CD4-positive, alpha-beta T cell (primary cell): ENCODE measurements at regions not wholly inside any gene's neighbourhood (a gene's known extent, or its start where the extent isn't known, plus 50 kb on each side); places are given as distances from the start of the nearest gene placed in this dataset.

Source experiments
- ATAC-seq: fragments of 200-7000 bp; cut with Tn5 transposase; one replicate; pipeline ENCODE4 v1.10.0; 2022; ENCODE audit warnings: mild to moderate bottlenecking; ENCODE audit not compliant: poor library complexity
- CTCF ChIA-PET: fragments of 350-600 bp; sonication (Branson Sonifier 250); formaldehyde crosslinking; loops from one replicate; lab custom pipeline; 2021; ENCODE audit warnings: antibody characterized with exemption, inconsistent platforms; lab: Charles Lee
- POLR2A ChIA-PET: fragments of 350-600 bp; sonication (Branson Sonifier 250); formaldehyde crosslinking; loops from one replicate; lab custom pipeline; 2021; ENCODE audit warnings: antibody characterized with exemption, inconsistent platforms; lab: Charles Lee
- DNase-seq, 14 experiments: peaks; one replicate each; pipeline ENCODE4 v3.0.0-alpha.2; 2013 to 2020; ENCODE audit warnings: mixed read lengths in 2 of 14
- H3K27ac ChIP-seq, 2 donors: one replicate each; pipeline versions ENCODE4 v1.5.1 to v1.7.0; 2013; ENCODE audit warnings: low read length in 2 of 2, low read depth in 1 of 2, mild to moderate bottlenecking in 1 of 2
- H3K27me3 ChIP-seq, 2 experiments: 1 replicate in 1 of 2; 2 replicates in 1 of 2; pipeline versions ENCODE4 v1.6.1 to v1.7.0; 2013; ENCODE audit warnings: low read length in 2 of 2, control low read depth in 1 of 2, mild to moderate bottlenecking in 1 of 2, moderate library complexity in 1 of 2; ENCODE audit not compliant: insufficient read depth in 2 of 2, control insufficient read depth in 1 of 2
- H3K36me3 ChIP-seq: one replicate; pipeline ENCODE4 v1.6.1; 2013; ENCODE audit warnings: low read length, control low read depth; ENCODE audit not compliant: insufficient read depth
- H3K4me1 ChIP-seq: one replicate; pipeline ENCODE4 v1.6.1; 2013; ENCODE audit warnings: low read length, control low read depth; ENCODE audit not compliant: insufficient read depth
- H3K4me3 ChIP-seq: one replicate; pipeline ENCODE4 v1.5.1; 2013; ENCODE audit warnings: mild to moderate bottlenecking, low read length, moderate library complexity
- H3K9me3 ChIP-seq, 2 experiments: 1 replicate in 1 of 2; 2 replicates in 1 of 2; pipeline versions ENCODE4 v1.6.1 to v1.7.0; 2013; ENCODE audit warnings: low read length in 2 of 2, mild to moderate bottlenecking in 2 of 2, control low read depth in 1 of 2, moderate library complexity in 1 of 2; ENCODE audit not compliant: control insufficient read depth in 1 of 2, insufficient read depth in 1 of 2
- H3K27ac Mint-ChIP-seq: one replicate; pipeline ENCODE4 v1.8.0; 2020; ENCODE audit warnings: mixed read lengths
- H3K27me3 Mint-ChIP-seq: one replicate; pipeline ENCODE4 v1.8.0; 2021; ENCODE audit warnings: mixed read lengths
- H3K36me3 Mint-ChIP-seq: one replicate; pipeline ENCODE4 v1.8.0; 2021; ENCODE audit warnings: low read depth, mixed read lengths
- H3K4me1 Mint-ChIP-seq: one replicate; pipeline ENCODE4 v1.8.0; 2021; ENCODE audit warnings: low read depth, mixed read lengths
- H3K4me3 Mint-ChIP-seq: one replicate; pipeline ENCODE4 v1.8.0; 2020; ENCODE audit warnings: mild to moderate bottlenecking, mixed read lengths
- H3K9me3 Mint-ChIP-seq: one replicate; pipeline ENCODE4 v1.8.0; 2020; ENCODE audit warnings: mixed read lengths
- intact Hi-C, 2 experiments: fragments of 100-400 bp; cut with DNase I in 1 of 2; cut with micrococcal nuclease in 1 of 2; formaldehyde crosslinking; loops; one replicate each; pipeline versions ENCODE4 v1.15.1 to v1.9.0; 2023 to 2025; cut with DNase I, micrococcal nuclease
- TF ChIP-seq, protein P1 (sequence below): fragments of 200-600 bp; IDR thresholded peaks from one replicate; pipeline ENCODE4 v1.8.0; 2022; ENCODE audit warnings: antibody characterized with exemption, mild to moderate bottlenecking

GRCh38 chr7:115329006-115329405 is 407.1 kb downstream of the MDFIC start:
- Histone ChIP-seq H3K27ac (no peak overlapping the region), H3K4me3 (no peak overlapping the region), H3K4me1 (no peaks in the 10 kb centered on the region), H3K9me3 (no peaks in the 10 kb centered on the region), H3K27me3 (no peaks in the 10 kb centered on the region), H3K36me3 (no peaks in the 10 kb centered on the region)
- DNase-seq (no peak), ATAC-seq (no peak)
- TF ChIP-seq, protein P1, sequence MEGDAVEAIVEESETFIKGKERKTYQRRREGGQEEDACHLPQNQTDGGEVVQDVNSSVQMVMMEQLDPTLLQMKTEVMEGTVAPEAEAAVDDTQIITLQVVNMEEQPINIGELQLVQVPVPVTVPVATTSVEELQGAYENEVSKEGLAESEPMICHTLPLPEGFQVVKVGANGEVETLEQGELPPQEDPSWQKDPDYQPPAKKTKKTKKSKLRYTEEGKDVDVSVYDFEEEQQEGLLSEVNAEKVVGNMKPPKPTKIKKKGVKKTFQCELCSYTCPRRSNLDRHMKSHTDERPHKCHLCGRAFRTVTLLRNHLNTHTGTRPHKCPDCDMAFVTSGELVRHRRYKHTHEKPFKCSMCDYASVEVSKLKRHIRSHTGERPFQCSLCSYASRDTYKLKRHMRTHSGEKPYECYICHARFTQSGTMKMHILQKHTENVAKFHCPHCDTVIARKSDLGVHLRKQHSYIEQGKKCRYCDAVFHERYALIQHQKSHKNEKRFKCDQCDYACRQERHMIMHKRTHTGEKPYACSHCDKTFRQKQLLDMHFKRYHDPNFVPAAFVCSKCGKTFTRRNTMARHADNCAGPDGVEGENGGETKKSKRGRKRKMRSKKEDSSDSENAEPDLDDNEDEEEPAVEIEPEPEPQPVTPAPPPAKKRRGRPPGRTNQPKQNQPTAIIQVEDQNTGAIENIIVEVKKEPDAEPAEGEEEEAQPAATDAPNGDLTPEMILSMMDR, result no peak
- intact Hi-C loops, result no loop called here
- H3K4me3 Mint-ChIP-seq, result no peak overlapping the region
- H3K4me1 Mint-ChIP-seq, result no peaks in the 10 kb centered on the region
- H3K27me3 Mint-ChIP-seq, result no peaks in the 10 kb centered on the region
- ChIA-PET CTCF (no interaction called here), POLR2A (no interaction called here)
- H3K27ac Mint-ChIP-seq, result no peak overlapping the region
- H3K36me3 Mint-ChIP-seq, result no peaks in the 10 kb centered on the region
- no peaks in the 10 kb centered on the region for H3K9me3 Mint-ChIP-seq

GRCh38 chr7:115328018-115328417 is 406.1 kb downstream of the MDFIC start:
- Mint-ChIP-seq H3K36me3 (no peaks in the 10 kb centered on the region), H3K4me3 (no peak overlapping the region), H3K27ac (no peak overlapping the region), H3K4me1 (no peaks in the 10 kb centered on the region), H3K27me3 (no peaks in the 10 kb centered on the region), H3K9me3 (no peaks in the 10 kb centered on the region)
- ChIA-PET CTCF (no interaction called here), POLR2A (no interaction called here)
- ATAC-seq (no peak), DNase-seq (no peak)
- TF ChIP-seq, protein P1, result no peak
- Histone ChIP-seq H3K36me3 (no peaks in the 10 kb centered on the region), H3K4me1 (no peaks in the 10 kb centered on the region), H3K4me3 (no peak overlapping the region), H3K27me3 (no peaks in the 10 kb centered on the region), H3K9me3 (no peaks in the 10 kb centered on the region), H3K27ac (no peak overlapping the region)
- intact Hi-C loops, result no loop called here

DNA sequence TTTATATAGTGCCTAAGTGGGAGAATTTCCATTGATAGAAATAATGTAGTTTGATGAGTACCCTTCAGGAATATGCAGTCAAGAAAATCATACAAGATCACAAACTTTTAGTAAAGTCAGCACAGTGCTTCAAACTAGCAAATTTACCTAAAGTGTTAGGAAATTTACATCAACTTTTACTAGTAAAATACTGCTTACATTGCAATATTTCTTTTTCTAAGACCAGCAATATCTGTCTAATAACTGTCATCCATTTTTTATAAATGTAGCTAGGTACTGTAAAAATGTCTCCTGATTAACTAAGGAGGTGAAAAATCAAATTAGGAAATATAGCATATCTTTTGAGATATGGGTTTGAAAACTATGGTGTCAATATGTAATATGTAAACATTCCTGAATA is 405.4 kb downstream of the MDFIC start:
- POLR2A ChIA-PET, result no interaction called here
- H3K4me1 Mint-ChIP-seq, result no peaks in the 10 kb centered on the region
- no peaks in the 10 kb centered on the region for H3K4me1 ChIP-seq
- TF ChIP-seq, protein P1, result no peak
- no peaks in the 10 kb centered on the region for H3K9me3 ChIP-seq
- H3K27me3 ChIP-seq, result no peaks in the 10 kb centered on the region
- no peaks in the 10 kb centered on the region for H3K36me3 ChIP-seq
- no peaks in the 10 kb centered on the region for H3K9me3 Mint-ChIP-seq
- intact Hi-C loops, result no loop called here
- no peak overlapping the region for H3K27ac Mint-ChIP-seq
- H3K4me3 Mint-ChIP-seq, result no peak overlapping the region
- ATAC-seq, result no peak
- H3K4me3 ChIP-seq, result no peak overlapping the region
- CTCF ChIA-PET, result no interaction called here
- no peak overlapping the region for H3K27ac ChIP-seq
- H3K27me3 Mint-ChIP-seq, result no peaks in the 10 kb centered on the region
- H3K36me3 Mint-ChIP-seq, result no peaks in the 10 kb centered on the region
- DNase-seq, result no peak
